ENCODE measurements at regions not wholly inside any gene's neighbourhood (a gene's known extent, or its start where the extent isn't known, plus 50 kb on each side); places are given as distances from the start of the nearest gene placed in this dataset.

- no peak for DNase-seq (ENCODE audit: low spot score in 2 of 2)
- Histone ChIP-seq H3K9me3 (no peaks in the 10 kb centered on the region), H3K27ac (no peak overlapping the region), H3K27me3 (no peaks in the 10 kb centered on the region), H3K36me3 (no peaks in the 10 kb centered on the region), H3K4me3 (no peak overlapping the region), H3K4me1 (no peaks in the 10 kb centered on the region)
- TF ChIP-seq POLR2A (IDR thresholded peaks at IDR 0.05) (no peak), EP300 (IDR thresholded peaks at IDR 0.05) (no peak), POLR2AphosphoS5 (IDR thresholded peaks at IDR 0.05) (no peak), CTCF (IDR thresholded peaks at IDR 0.05) (no peak)
- WGBS = 91% methylated on average over 2 of the region's 2 CpGs
Observed at GRCh38 chr21:28226563-28226962, 766.1 kb downstream of the LTN1 start.

GRCh38 chr21:28224191-28224726 lies 768.4 kb downstream of the LTN1 start:
- no peaks in the 10 kb centered on the region for H3K36me3 ChIP-seq
- H3K9me3 ChIP-seq = no peaks in the 10 kb centered on the region
- no peak overlapping the region for H3K27ac ChIP-seq
- 86% methylated on average over 6 of the region's 6 CpGs for WGBS
- DNase-seq (ENCODE audit: low spot score in 2 of 2) = no peak
- no peaks in the 10 kb centered on the region for H3K4me1 ChIP-seq
- H3K4me3 ChIP-seq = no peak overlapping the region
- no peak for TF ChIP-seq POLR2AphosphoS5 (IDR thresholded peaks at IDR 0.05)
- TF ChIP-seq POLR2A (IDR thresholded peaks at IDR 0.05) = no peak
- no peaks in the 10 kb centered on the region for H3K27me3 ChIP-seq

GRCh38 chr21:28221984-28222383 lies 770.7 kb downstream of the LTN1 start:
- no peaks in the 10 kb centered on the region for H3K36me3 ChIP-seq
- no peak for DNase-seq (ENCODE audit: low spot score in 2 of 2)
- H3K4me3 ChIP-seq = no peak overlapping the region
- WGBS = 87% methylated on average over 1 of the region's 1 CpG
- no peak overlapping the region for H3K27ac ChIP-seq
- TF ChIP-seq EP300 (IDR thresholded peaks at IDR 0.05) = no peak
- no peak for TF ChIP-seq POLR2AphosphoS5 (IDR thresholded peaks at IDR 0.05)
- H3K27me3 ChIP-seq = no peaks in the 10 kb centered on the region
- no peaks in the 10 kb centered on the region for H3K9me3 ChIP-seq
- H3K4me1 ChIP-seq = no peaks in the 10 kb centered on the region

GRCh38 chr21:28220680-28221079 lies 772.0 kb downstream of the LTN1 start:
- TF ChIP-seq POLR2AphosphoS5 (IDR thresholded peaks at IDR 0.05) (no peak), POLR2A (IDR thresholded peaks at IDR 0.05) (no peak), CTCF (IDR thresholded peaks at IDR 0.05) (no peak), EP300 (IDR thresholded peaks at IDR 0.05) (no peak)
- WGBS = 30% methylated on average over 2 of the region's 2 CpGs
- Histone ChIP-seq H3K27me3 (no peaks in the 10 kb centered on the region), H3K4me1 (peaks cover 3% of the 10 kb centered on the region), H3K4me3 (no peak overlapping the region), H3K36me3 (no peaks in the 10 kb centered on the region), H3K9me3 (no peaks in the 10 kb centered on the region), H3K27ac (no peak overlapping the region)
- no peak for DNase-seq (ENCODE audit: low spot score in 2 of 2)

- Histone ChIP-seq H3K4me3 (no peak overlapping the region), H3K9me3 (no peaks in the 10 kb centered on the region), H3K27ac (no peak overlapping the region), H3K4me1 (peaks cover 3% of the 10 kb centered on the region), H3K27me3 (no peaks in the 10 kb centered on the region), H3K36me3 (no peaks in the 10 kb centered on the region)
- TF ChIP-seq POLR2AphosphoS5 (IDR thresholded peaks at IDR 0.05) (no peak), CTCF (IDR thresholded peaks at IDR 0.05) (no peak), POLR2A (IDR thresholded peaks at IDR 0.05) (no peak), EP300 (IDR thresholded peaks at IDR 0.05) (no peak)
- WGBS = 94% methylated on average over 1 of the region's 1 CpG
- no peak for DNase-seq (ENCODE audit: low spot score in 2 of 2)
Observed at GRCh38 chr21:28216976-28217523, 775.6 kb downstream of the LTN1 start.

- H3K27ac ChIP-seq = no peak overlapping the region
- WGBS = 36% methylated on average over 5 of the region's 5 CpGs
- no peaks in the 10 kb centered on the region for H3K27me3 ChIP-seq
- no peaks in the 10 kb centered on the region for H3K36me3 ChIP-seq
- H3K9me3 ChIP-seq = no peaks in the 10 kb centered on the region
- peaks cover 3% of the 10 kb centered on the region for H3K4me1 ChIP-seq
- H3K4me3 ChIP-seq = no peak overlapping the region
- TF ChIP-seq CTCF (IDR thresholded peaks at IDR 0.05) = no peak
- TF ChIP-seq POLR2AphosphoS5 (IDR thresholded peaks at IDR 0.05) = no peak
- no peak for TF ChIP-seq POLR2A (IDR thresholded peaks at IDR 0.05)
- TF ChIP-seq EP300 (IDR thresholded peaks at IDR 0.05) = no peak
- DNase-seq (ENCODE audit: low spot score in 2 of 2) = no peak
Observed at GRCh38 chr21:28215214-28215954, 777.3 kb downstream of the LTN1 start.

All from suprapubic skin (tissue), 4 donors.